Activated CD8-positive, alpha-beta memory T cell treated with anti-CD3 and anti-CD28 coated beads, Interleukin-2, amount 50 U/mL, for 4 hours (primary cell): ENCODE measurements at regions not wholly inside any gene's neighbourhood (a gene's known extent, or its start where the extent isn't known, plus 50 kb on each side); places are given as distances from the start of the nearest gene placed in this dataset.

Experiments
- DNase-seq: peaks from one replicate; pipeline ENCODE4 v3.0.0-alpha.2; 2020

DNA sequence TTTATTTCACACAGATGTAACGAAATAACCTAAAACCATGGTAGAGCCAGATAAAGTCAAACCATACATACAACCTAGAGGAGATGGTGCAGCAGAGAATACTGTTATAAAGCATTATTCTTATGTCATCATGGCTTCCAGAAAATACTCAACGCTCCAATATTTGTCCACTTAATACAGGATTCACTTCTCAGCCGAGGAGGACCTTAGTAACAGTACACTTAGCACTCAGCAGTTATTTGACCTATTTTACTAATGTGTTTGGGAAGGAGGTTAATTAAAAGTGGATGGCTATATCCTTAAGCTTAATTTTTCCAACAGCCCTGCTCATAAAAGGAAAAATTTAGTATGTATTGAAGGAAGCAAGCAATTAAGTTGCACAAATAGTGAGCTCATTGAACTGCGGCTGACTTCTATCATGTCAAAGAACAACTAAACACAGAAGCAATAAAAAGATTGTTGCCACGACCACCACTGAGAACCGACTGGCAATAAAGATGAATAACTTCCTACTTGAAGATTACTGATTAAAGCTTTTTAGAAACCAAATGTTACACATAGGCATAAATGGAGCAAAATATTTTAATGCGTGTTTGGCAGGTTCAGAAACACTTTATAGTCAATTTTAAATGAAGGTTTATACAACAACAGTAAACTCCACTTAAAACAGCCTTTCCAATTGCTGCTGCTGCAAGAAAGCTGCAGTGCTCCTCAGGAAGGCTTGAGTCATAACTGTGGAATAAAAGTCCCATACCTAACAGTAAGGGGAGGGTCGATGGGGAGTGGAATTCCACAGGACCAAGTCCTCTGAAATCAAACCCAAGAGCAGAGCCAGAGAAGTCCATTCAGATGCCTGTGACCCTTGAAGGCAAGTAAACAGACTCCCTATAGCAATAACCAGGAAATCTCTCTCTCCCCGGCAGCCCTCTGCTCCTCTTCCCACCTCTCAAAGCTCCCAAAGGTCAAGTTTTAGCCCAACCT lies 218.9 kb upstream of the CDKN3 start:
- no peak for DNase-seq

- DNase-seq: no peak
These were observed 214.3 kb upstream of the CDKN3 start for GRCh38 chr14:54182419-54183045.

DNA sequence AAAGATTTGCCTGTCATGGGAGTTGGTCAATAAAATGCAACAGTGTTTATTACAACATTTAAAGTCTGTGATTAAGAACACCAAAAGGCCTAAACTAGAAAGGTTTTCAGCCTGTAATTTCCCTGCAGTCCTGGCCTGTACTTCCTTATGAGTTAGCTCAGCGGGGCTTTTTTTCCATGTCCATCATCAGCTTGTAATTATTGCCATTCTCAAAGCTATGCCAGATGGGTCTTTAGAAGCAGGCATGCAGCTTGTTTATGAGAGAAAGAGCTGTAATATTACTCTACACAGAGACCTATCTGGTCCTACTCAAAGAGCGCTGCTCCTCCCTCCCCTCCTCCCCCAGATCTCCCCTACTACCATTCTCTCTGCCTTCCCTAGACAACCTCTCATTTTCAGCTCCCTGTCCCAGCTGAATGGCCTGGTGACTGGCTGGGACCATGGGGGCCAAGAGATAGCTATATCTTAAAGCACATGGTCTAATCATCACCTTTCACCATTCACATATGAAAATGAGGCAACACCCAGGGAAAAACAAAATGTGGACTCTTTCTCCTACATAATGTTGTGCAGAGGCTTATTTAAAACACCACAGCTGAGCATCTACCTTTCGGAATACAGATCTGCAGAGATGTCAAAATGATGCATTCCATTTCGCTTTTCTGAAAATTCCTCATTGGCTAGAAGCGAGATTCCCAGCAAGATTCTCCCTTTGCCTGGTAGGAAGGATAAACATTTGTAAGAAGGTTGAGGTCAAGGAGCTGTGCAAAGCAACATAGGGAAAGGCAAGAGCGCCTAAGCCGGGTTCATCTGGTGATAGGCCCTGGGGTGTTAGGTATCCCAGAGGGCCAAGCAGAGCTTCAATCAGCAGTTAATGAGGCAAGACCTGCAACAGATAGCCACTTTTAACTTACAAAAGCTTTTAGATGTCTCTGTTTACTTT lies 209.7 kb upstream of the CDKN3 start:
- no peak for DNase-seq

GRCh38 chr14:54188064-54188666 lies 208.6 kb upstream of the CDKN3 start:
- DNase-seq: no peak

GRCh38 chr14:54189333-54189732 lies 207.5 kb upstream of the CDKN3 start:
- DNase-seq: no peak

DNA sequence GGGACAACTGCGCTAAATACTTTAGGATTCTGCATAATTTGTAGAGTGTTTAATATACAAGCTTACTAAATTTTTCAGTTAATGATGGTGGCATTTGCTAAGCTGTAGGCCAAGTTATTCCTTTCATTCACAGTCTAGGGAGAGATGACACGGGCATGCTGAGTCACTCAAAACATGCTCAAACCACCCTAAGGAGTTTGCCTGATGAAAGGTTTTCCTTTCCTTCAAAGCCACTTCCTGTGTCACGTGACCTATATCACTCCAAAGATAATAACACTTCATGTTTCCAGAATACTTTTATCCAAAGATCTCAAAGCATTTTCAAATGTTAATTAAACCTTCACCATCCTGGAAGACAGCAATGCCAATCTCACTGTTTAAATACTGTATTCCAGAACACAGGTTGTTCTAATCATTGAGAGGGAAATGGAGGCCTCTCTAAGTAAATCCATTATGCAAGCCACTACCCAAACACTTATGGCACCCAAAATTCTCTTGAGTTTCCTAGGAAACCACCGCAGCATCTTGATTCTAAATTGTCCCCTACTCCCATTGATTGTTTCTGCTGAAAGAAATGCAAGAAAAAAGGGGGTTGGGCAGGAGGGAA lies 207.0 kb upstream of the CDKN3 start:
- no peak for DNase-seq

GRCh38 chr14:54191846-54192245 lies 205.0 kb upstream of the CDKN3 start:
- no peak for DNase-seq

GRCh38 chr14:54192610-54193009 lies 204.2 kb upstream of the CDKN3 start:
- no peak for DNase-seq

GRCh38 chr14:54193871-54194270 lies 202.9 kb upstream of the CDKN3 start:
- DNase-seq: no peak

DNA sequence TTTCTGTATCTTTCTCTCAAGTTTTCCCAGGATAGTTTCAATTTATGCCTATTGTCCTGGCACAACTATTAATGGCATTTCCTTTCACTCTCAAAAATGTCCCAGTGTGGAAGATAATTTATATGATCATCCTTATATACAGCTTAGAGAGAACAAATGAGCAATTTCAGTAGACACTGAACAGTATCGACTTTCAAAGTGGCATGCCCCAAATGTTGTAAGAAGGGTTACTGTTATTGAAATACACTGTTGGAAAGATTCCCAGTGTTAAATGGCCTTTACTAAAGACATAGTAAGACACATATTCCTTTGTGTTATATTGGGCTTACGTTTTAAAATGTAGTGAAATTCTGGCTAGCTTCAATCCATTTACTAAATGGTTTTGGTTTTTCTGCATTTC lies 202.3 kb upstream of the CDKN3 start:
- no peak for DNase-seq

- no peak for DNase-seq
These were observed 199.4 kb upstream of the CDKN3 start for GRCh38 chr14:54197369-54197768.

DNA sequence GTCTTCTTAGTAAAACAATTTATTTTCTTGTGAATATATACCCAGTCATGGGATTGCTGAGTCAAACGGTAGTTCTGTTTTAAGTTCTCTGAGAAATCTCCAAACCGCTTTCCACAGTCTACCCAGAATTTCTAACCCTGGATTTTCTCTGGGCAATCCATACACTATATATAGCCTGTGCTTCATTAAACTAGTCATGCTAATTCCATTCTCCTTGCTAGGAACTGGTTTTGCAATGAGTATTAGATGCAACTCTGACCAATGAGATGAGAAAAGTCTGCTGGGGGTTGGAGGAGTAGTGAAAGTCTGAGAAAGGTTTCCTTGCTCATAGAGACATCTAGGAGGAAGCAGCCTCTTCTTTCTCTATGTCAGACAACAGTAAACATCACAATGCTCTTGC lies 196.1 kb upstream of the CDKN3 start:
- no peak for DNase-seq

DNA sequence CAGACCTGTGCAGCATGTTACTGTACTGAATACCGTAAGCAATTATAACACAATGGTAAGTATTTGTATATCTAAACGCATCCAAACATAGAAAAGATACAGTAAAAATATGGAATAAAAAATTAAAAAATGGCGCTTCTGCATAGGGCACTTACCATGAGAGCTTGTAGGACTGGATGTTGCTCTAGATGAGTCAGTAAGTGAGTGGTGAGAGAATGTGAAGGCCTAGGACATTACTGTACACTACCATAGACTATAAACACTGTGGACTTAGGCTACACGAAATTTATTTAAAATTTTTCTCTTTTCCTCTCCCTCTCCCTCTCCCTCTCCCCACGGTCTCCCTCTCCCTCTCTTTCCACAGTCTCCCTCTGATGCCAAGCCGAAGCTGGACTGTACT lies 194.5 kb upstream of the CDKN3 start:
- no peak for DNase-seq

DNA sequence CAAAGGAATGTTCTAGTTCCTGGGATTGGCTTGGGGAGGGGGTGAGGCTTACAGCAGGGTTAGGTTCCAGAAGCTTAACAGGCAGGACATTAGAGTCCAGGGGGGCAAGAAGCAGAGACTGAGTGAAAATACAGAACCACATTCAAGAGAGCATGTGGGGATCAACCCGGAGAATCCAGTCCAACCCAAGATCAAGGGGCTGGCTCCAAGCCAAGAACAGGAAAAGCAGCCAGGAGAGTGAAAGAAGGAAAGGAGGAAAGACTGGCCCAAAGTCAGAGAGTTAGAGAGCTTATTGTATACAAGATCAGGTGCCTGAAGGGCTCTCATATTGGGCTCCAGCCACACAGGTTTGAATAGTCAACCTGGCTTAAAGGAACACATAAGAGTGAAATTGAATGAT lies 190.3 kb upstream of the CDKN3 start:
- no peak for DNase-seq

- DNase-seq: no peak
These were observed 189.7 kb upstream of the CDKN3 start for GRCh38 chr14:54207075-54207474.

- no peak for DNase-seq
These were observed 189.0 kb upstream of the CDKN3 start for GRCh38 chr14:54207476-54208462.

- no peak for DNase-seq
These were observed 188.1 kb upstream of the CDKN3 start for GRCh38 chr14:54208751-54209150.

GRCh38 chr14:54209511-54210250 lies 187.1 kb upstream of the CDKN3 start:
- no peak for DNase-seq

GRCh38 chr14:54211551-54212308 lies 185.1 kb upstream of the CDKN3 start:
- DNase-seq: no peak

GRCh38 chr14:54213536-54213935 lies 183.3 kb upstream of the CDKN3 start:
- no peak for DNase-seq
